ENCODE measurements at regions not wholly inside any gene's neighbourhood (a gene's known extent, or its start where the extent isn't known, plus 50 kb on each side); places are given as distances from the start of the nearest gene placed in this dataset.

DNA sequence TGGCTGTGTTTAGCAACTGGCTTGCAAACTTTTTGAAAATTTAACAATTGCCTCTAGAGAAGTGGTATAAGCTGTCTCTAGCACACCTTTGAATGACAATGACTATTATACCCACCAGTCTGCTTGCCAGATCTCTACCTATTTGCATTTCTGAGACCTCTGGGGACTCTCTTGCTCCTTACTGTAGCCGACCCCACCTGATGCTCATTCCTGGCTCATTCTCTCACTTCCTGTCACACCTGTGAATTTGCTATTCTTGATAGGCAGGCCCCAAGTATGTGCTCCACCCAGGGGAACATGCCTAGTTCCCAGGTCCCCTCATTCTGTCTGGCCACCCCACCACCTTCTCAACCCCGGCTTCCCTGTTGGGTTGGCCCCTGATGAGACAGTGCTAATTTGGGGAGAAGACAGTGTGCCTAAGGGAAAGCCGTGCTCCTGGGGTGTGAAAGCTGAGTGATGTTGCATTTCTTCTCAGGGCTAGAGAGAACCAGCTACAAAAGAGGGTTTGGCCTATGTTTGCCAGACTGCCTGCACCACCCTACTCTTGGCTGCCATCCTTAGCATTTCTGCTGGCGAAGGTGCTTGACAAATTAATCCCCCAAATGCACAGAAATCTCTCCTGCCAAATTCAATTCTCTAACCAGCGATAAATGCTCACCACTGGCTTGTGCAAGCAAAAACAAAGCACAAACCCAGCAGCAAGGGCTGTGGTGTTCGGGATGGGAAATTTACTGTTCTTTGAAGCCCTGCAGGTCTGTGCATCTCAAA lies 138.2 kb downstream of the RPS24 start:
- TF ChIP-seq, protein P1, sequence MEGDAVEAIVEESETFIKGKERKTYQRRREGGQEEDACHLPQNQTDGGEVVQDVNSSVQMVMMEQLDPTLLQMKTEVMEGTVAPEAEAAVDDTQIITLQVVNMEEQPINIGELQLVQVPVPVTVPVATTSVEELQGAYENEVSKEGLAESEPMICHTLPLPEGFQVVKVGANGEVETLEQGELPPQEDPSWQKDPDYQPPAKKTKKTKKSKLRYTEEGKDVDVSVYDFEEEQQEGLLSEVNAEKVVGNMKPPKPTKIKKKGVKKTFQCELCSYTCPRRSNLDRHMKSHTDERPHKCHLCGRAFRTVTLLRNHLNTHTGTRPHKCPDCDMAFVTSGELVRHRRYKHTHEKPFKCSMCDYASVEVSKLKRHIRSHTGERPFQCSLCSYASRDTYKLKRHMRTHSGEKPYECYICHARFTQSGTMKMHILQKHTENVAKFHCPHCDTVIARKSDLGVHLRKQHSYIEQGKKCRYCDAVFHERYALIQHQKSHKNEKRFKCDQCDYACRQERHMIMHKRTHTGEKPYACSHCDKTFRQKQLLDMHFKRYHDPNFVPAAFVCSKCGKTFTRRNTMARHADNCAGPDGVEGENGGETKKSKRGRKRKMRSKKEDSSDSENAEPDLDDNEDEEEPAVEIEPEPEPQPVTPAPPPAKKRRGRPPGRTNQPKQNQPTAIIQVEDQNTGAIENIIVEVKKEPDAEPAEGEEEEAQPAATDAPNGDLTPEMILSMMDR (IDR thresholded peaks at IDR 0.05; ENCODE audit: low read depth, low read length) = no peak

DNA sequence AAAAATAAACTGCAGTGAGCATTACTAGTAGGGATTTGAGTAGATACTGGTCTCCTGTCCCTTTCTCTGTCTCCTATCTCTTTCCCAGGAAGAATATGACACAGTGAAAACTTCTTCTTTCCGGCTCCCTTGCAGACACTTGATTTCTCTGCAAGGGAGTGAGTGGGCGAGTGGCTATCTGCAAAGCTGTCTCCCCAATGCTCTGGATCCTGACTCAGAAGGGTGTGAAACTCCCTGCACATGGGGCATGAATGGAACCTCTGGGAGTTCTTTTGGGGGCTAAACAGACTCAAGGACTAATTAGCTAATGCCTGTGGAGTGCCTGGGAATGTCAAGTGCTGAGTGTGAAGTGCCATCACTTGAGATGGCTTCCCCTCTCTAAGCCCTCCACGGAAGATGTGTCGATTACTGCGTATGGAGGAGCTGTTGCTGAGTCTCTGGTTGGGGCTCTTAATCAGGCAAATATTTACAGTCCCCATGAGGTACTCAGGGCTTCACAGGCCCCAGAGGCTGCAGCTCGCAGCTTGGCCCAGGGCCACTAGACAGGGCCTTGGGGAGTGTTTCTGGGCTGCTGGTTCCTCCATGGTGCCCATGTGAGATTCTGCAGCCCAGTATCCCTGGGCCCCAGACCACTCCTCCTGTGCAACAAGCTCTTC lies 139.8 kb downstream of the RPS24 start:
- TF ChIP-seq, protein P1 (IDR thresholded peaks at IDR 0.05; ENCODE audit: low read depth, low read length) = no peak
- no peak overlapping the region for H3K4me3 ChIP-seq (ENCODE audit: low read depth, low read length)

More for the DNA sequence above, 138.2 kb downstream of the RPS24 start:
- no peak overlapping the region for H3K4me3 ChIP-seq (ENCODE audit: low read depth, low read length)

DNA sequence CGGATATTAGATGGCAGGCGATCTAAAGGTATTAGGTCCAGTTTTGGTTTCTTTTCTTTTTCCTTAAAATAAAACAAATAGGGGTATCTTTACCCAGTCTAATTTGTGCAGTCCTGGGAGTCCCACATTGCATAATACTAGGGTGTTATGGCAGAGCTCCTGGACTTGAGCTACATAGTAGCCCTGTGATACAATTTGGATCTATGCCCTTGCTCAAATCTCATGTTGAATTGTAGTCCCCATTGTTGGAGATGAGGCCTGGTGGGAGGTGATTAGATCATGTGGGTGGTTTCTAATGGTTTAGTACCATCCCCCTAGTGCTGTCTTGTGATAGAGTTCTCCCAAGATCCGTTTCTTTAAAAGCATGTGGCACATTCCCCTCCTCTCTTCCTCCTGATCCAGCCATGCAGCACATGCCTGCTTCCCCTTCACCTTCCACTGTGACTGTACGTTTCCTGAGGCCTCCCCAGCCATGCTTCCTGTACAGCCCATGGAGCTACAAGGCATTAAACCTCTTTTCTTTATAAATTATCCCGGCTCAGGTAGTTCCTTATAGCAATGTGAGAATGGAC lies 141.9 kb downstream of the RPS24 start:
- TF ChIP-seq, protein P1 (IDR thresholded peaks at IDR 0.05; ENCODE audit: low read depth, low read length) = no peak
- H3K4me3 ChIP-seq (ENCODE audit: low read depth, low read length) = no peak overlapping the region

DNA sequence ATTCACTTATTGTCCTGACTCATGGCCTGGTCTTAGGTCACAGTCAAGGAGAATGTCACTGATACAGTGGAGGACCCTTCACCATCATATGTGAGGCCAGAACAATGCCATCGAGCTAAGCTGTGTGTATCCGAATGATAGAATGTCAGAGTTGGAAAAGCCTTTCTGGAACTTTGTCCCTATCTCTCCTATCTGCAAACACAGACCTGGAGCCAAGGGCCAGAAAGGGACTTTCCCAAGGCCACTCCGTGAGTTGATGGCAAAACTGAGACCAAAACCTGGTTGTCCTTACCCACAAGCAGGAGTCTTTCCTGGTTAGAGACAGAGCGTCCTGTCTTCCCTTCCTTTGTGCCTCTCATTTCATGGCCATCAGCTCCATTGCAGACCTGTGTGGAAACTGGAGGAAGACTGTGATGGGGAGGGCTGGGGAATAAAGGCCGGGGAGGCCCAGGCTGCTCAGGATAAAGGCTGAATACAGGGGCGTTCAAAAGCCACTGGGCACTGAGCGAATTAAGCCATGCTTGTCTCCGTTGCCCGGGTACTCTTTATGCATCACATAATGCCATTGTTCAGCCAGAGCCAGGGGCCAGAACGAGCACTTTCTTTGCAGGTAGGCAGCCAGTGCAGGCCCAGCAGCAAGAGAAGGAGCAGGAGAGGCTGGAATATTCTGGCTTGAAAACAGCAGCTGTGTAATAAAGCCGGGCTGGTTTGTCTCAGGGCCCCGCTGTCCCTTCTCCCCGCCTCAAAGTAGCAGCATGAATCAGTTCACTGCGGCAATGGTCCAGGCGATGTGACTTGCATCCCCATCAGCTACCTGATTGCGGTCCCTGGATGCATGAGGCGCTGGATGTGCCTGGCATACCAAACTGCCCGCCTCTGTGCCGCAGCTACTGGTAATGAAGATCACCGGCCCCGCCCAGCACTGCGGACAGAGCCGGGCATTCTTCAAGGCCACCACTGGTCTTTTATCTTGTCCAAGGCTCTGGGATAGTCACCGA lies 143.0 kb downstream of the RPS24 start:
- TF ChIP-seq, protein P1 (IDR thresholded peaks at IDR 0.05; ENCODE audit: low read depth, low read length) = no peak
- no peak overlapping the region for H3K4me3 ChIP-seq (ENCODE audit: low read depth, low read length)

GRCh38 chr10:78177491-78178185 lies 144.0 kb downstream of the RPS24 start:
- no peak overlapping the region for H3K4me3 ChIP-seq (ENCODE audit: low read depth, low read length)
- TF ChIP-seq, protein P1 (IDR thresholded peaks at IDR 0.05; ENCODE audit: low read depth, low read length) = no peak

DNA sequence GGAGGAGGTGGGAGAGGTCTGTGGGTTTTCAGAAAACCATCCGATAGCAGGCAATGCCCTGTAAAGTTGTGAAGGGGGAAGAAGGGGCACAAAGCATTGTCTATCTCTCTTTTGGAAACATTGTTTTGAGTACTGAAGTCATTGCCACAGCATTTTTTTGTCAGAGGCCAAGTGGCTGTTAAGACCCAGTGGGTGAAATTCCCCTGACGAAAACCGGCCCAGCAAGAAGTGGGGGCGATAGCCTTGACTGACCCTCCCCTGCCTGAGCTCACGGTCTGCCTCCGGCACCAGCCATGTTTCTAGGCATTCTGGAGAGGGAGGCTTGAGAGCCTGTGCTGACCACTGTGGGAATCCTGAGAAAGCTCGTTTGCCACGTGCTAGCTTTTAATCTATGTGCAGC lies 144.7 kb downstream of the RPS24 start:
- H3K4me3 ChIP-seq (ENCODE audit: low read depth, low read length) = no peak overlapping the region
- TF ChIP-seq, protein P1 (IDR thresholded peaks at IDR 0.05; ENCODE audit: low read depth, low read length) = no peak
